RPMI8226 (cell line): ENCODE measurements at regions not wholly inside any gene's neighbourhood (a gene's known extent, or its start where the extent isn't known, plus 50 kb on each side); places are given as distances from the start of the nearest gene placed in this dataset.

ENCODE experiments used
- DNase-seq: peaks from one replicate; pipeline ENCODE4 v3.0.0-alpha.2; 2015

DNA sequence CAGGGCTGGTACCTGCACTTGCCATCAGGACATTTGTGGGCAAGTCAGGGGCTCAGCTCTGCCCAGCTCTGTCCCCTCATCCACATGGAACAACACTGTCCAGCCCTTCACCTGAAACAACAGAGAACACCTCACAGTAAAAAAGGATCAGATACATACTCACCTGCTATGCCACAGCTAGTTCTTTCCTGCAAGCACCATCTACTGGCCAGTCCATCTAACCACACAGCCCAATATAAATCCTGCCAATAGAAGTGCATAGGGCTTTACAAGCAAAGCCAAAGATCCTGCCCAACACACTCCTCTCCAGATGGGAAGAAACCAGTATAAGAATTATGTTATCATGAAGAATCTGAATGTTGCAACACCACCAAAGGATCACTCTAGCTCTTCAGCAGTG, 52.2 kb upstream of the GALNT13 start:
- DNase-seq, result no peak
